Endodermal cell (in vitro differentiated cells): ENCODE measurements at regions not wholly inside any gene's neighbourhood (a gene's known extent, or its start where the extent isn't known, plus 50 kb on each side); places are given as distances from the start of the nearest gene placed in this dataset.
"Not testable (repeated sequence)": the region's sequence is repeated elsewhere in the genome, so short reads cannot be mapped to it uniquely, and the experiment has no call there.

ENCODE experiments used
- DNase-seq: peaks from one replicate; pipeline ENCODE4 v3.0.0-alpha.2; 2017
- H3K27ac ChIP-seq: 2 replicates; pipeline ENCODE4 v1.5.1; 2013; ENCODE audit warnings: mild to moderate bottlenecking, low read depth, low read length, moderate library complexity
- H3K27me3 ChIP-seq: 2 replicates; pipeline ENCODE4 v1.6.1; 2013; ENCODE audit warnings: mild to moderate bottlenecking, low read length, moderate library complexity; ENCODE audit not compliant: insufficient read depth, control insufficient read depth, poor library complexity, severe bottlenecking
- H3K36me3 ChIP-seq: 2 replicates; pipeline ENCODE4 v1.7.0; 2013; ENCODE audit warnings: mild to moderate bottlenecking, low read length, moderate library complexity; ENCODE audit not compliant: control insufficient read depth, insufficient read depth
- H3K4me1 ChIP-seq: one replicate; pipeline ENCODE4 v1.7.0; 2013; ENCODE audit warnings: low read length; ENCODE audit not compliant: control insufficient read depth, insufficient read depth
- H3K4me3 ChIP-seq: 2 replicates; pipeline ENCODE4 v1.5.1; 2013; ENCODE audit warnings: mild to moderate bottlenecking, low read length, moderate library complexity
- H3K9ac ChIP-seq: 2 replicates; pipeline ENCODE4 v1.6.1; 2013; ENCODE audit warnings: mild to moderate bottlenecking, low read length, moderate library complexity; ENCODE audit not compliant: poor library complexity, severe bottlenecking; ENCODE audit errors: extremely low read depth
- H3K9me3 ChIP-seq: 2 replicates; pipeline ENCODE4 v1.6.1; 2013; ENCODE audit warnings: mild to moderate bottlenecking, low read length, moderate library complexity; ENCODE audit not compliant: control insufficient read depth
- H3K27ac Mint-ChIP-seq: 2 replicates; pipeline ENCODE4 v1.8.0; 2020; ENCODE audit warnings: mixed read lengths
- H3K27me3 Mint-ChIP-seq: 2 replicates; pipeline ENCODE4 v1.8.0; 2021; ENCODE audit warnings: mild to moderate bottlenecking, mixed read lengths; ENCODE audit not compliant: insufficient read depth
- H3K36me3 Mint-ChIP-seq: 2 replicates; pipeline ENCODE4 v1.8.0; 2020; ENCODE audit warnings: low read depth, mixed read lengths
- H3K4me1 Mint-ChIP-seq: 2 replicates; pipeline ENCODE4 v1.8.0; 2020; ENCODE audit warnings: mixed read lengths
- H3K4me3 Mint-ChIP-seq: 2 replicates; pipeline ENCODE4 v1.8.0; 2020; ENCODE audit warnings: mild to moderate bottlenecking, moderate library complexity, mixed read lengths
- H3K9me3 Mint-ChIP-seq: 2 replicates; pipeline ENCODE4 v1.8.0; 2020; ENCODE audit warnings: mild to moderate bottlenecking, mixed read lengths
- WGBS, 2 experiments: methylation state at CpG; one replicate each; pipeline versions ENCODE4 v1.1.5 to v1.1.7; 2013; ENCODE audit warnings: missing lambda C conversion rate in 2 of 2, mixed read lengths in 1 of 2; ENCODE audit not compliant: insufficient coverage in 1 of 2, insufficient read length in 1 of 2; 5-methylcytosine and 5-hydroxymethylcytosine counted together

GRCh38 chr21:6538320-6538719, 3983.1 kb upstream of the TPTE start:
- not testable (repeated sequence) for H3K36me3 Mint-ChIP-seq, H3K9ac ChIP-seq, H3K4me3 Mint-ChIP-seq, H3K36me3 ChIP-seq, H3K27me3 ChIP-seq, H3K9me3 ChIP-seq, H3K4me1 Mint-ChIP-seq, H3K4me1 ChIP-seq, H3K27ac Mint-ChIP-seq, H3K9me3 Mint-ChIP-seq, H3K27ac ChIP-seq, H3K27me3 Mint-ChIP-seq, H3K4me3 ChIP-seq, DNase-seq
- WGBS, 2 experiments = no CpG with 5 or more reads among the region's 12 CpGs

GRCh38 chr21:6539688-6540087, 3981.7 kb upstream of the TPTE start:
- not testable (repeated sequence) for H3K9me3 Mint-ChIP-seq, H3K9ac ChIP-seq, H3K9me3 ChIP-seq, H3K4me1 Mint-ChIP-seq, H3K4me1 ChIP-seq, H3K4me3 ChIP-seq, H3K27ac Mint-ChIP-seq, DNase-seq, H3K27me3 Mint-ChIP-seq, H3K27ac ChIP-seq, H3K4me3 Mint-ChIP-seq, H3K36me3 Mint-ChIP-seq, H3K36me3 ChIP-seq, H3K27me3 ChIP-seq
- WGBS, 2 experiments = no CpG with 5 or more reads among the region's 7 CpGs

GRCh38 chr21:6541036-6541435, 3980.3 kb upstream of the TPTE start:
- H3K27me3 ChIP-seq, H3K4me3 ChIP-seq, H3K27ac Mint-ChIP-seq, H3K4me1 Mint-ChIP-seq, H3K36me3 Mint-ChIP-seq, H3K27ac ChIP-seq, H3K9ac ChIP-seq, H3K27me3 Mint-ChIP-seq, DNase-seq, H3K4me1 ChIP-seq, H3K36me3 ChIP-seq, H3K4me3 Mint-ChIP-seq, H3K9me3 Mint-ChIP-seq, H3K9me3 ChIP-seq: not testable (repeated sequence)
- WGBS, 2 experiments = no CpG with 5 or more reads among the region's 11 CpGs

GRCh38 chr21:6545288-6545687, 3976.1 kb upstream of the TPTE start:
- not testable (repeated sequence) for H3K9me3 Mint-ChIP-seq, H3K4me3 Mint-ChIP-seq, DNase-seq, H3K9me3 ChIP-seq, H3K9ac ChIP-seq, H3K4me1 ChIP-seq, H3K4me1 Mint-ChIP-seq, H3K27me3 Mint-ChIP-seq, H3K27me3 ChIP-seq, H3K27ac ChIP-seq, H3K4me3 ChIP-seq, H3K27ac Mint-ChIP-seq, H3K36me3 Mint-ChIP-seq, H3K36me3 ChIP-seq
- no CpG with 5 or more reads among the region's 33 CpGs for WGBS, 2 experiments

GRCh38 chr21:6551045-6551444, 3970.3 kb upstream of the TPTE start:
- H3K9ac ChIP-seq, H3K36me3 ChIP-seq, H3K4me1 ChIP-seq, H3K4me3 Mint-ChIP-seq, H3K27me3 ChIP-seq, H3K27ac ChIP-seq, H3K4me3 ChIP-seq, H3K9me3 ChIP-seq, H3K4me1 Mint-ChIP-seq, H3K36me3 Mint-ChIP-seq, H3K27ac Mint-ChIP-seq, DNase-seq, H3K27me3 Mint-ChIP-seq, H3K9me3 Mint-ChIP-seq: not testable (repeated sequence)
- no CpG with 5 or more reads among the region's 23 CpGs for WGBS, 2 experiments

- H3K27ac Mint-ChIP-seq, H3K9me3 Mint-ChIP-seq, H3K4me1 Mint-ChIP-seq, H3K36me3 Mint-ChIP-seq, H3K36me3 ChIP-seq, H3K9me3 ChIP-seq, DNase-seq, H3K9ac ChIP-seq, H3K27ac ChIP-seq, H3K27me3 Mint-ChIP-seq, H3K4me3 ChIP-seq, H3K27me3 ChIP-seq, H3K4me1 ChIP-seq, H3K4me3 Mint-ChIP-seq: not testable (repeated sequence)
- WGBS, 2 experiments = no CpG with 5 or more reads among the region's 24 CpGs
These were observed 3967.6 kb upstream of the TPTE start for GRCh38 chr21:6553505-6554376.

GRCh38 chr21:6554377-6554864, 3967.0 kb upstream of the TPTE start:
- H3K27ac ChIP-seq, H3K9me3 Mint-ChIP-seq, H3K9me3 ChIP-seq, H3K27me3 ChIP-seq, H3K9ac ChIP-seq, H3K4me3 ChIP-seq, DNase-seq, H3K4me1 Mint-ChIP-seq, H3K4me3 Mint-ChIP-seq, H3K27me3 Mint-ChIP-seq, H3K36me3 ChIP-seq, H3K27ac Mint-ChIP-seq, H3K4me1 ChIP-seq, H3K36me3 Mint-ChIP-seq: not testable (repeated sequence)
- WGBS, 2 experiments = no CpG with 5 or more reads among the region's 9 CpGs
